Rectal smooth muscle tissue (tissue), 1 donor: ENCODE measurements at regions not wholly inside any gene's neighbourhood (a gene's known extent, or its start where the extent isn't known, plus 50 kb on each side); places are given as distances from the start of the nearest gene placed in this dataset.
"Not testable (repeated sequence)": the region's sequence is repeated elsewhere in the genome, so short reads cannot be mapped to it uniquely, and the experiment has no call there.

Source experiments
- H3K27ac ChIP-seq: one replicate; pipeline ENCODE4 v1.7.0; 2013; ENCODE audit warnings: low read depth, low read length, inconsistent platforms
- H3K27me3 ChIP-seq: one replicate; pipeline ENCODE4 v1.7.0; 2013; ENCODE audit warnings: low read length; ENCODE audit not compliant: control insufficient read depth, insufficient read depth
- H3K36me3 ChIP-seq: one replicate; pipeline ENCODE4 v1.7.0; 2013; ENCODE audit warnings: low read length; ENCODE audit not compliant: control insufficient read depth, insufficient read depth
- H3K4me1 ChIP-seq: one replicate; pipeline ENCODE4 v1.7.0; 2013; ENCODE audit warnings: low read length; ENCODE audit not compliant: control insufficient read depth, insufficient read depth
- H3K4me3 ChIP-seq: one replicate; pipeline ENCODE4 v1.7.0; 2013; ENCODE audit warnings: low read length
- H3K9ac ChIP-seq: one replicate; pipeline ENCODE4 v1.7.0; 2013; ENCODE audit warnings: low read length

DNA sequence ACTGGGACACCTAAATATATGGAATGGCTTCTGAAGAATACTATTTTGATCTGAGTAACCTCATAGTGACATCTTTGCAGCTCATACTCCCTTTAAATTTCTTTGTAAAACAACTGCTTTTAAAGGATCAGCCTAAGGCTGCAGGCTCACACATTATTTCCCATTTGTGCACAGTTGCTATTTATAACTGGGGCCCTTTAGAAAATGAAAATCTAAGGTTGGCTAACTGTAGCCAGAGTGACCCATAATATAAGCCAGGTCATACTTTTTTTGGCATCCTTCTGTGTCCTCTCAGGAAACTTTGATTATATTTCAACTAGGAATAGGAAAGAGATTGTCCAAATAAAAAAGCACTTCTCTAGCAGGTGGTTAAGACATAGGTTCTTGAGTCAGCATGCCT lies 123.6 kb upstream of the RASGEF1B start:
- H3K36me3 ChIP-seq = no peaks in the 10 kb centered on the region
- no peaks in the 10 kb centered on the region for H3K4me1 ChIP-seq
- H3K9ac ChIP-seq = no peak overlapping the region
- no peak overlapping the region for H3K27ac ChIP-seq
- H3K4me3 ChIP-seq = no peak overlapping the region
- H3K27me3 ChIP-seq = no peaks in the 10 kb centered on the region

DNA sequence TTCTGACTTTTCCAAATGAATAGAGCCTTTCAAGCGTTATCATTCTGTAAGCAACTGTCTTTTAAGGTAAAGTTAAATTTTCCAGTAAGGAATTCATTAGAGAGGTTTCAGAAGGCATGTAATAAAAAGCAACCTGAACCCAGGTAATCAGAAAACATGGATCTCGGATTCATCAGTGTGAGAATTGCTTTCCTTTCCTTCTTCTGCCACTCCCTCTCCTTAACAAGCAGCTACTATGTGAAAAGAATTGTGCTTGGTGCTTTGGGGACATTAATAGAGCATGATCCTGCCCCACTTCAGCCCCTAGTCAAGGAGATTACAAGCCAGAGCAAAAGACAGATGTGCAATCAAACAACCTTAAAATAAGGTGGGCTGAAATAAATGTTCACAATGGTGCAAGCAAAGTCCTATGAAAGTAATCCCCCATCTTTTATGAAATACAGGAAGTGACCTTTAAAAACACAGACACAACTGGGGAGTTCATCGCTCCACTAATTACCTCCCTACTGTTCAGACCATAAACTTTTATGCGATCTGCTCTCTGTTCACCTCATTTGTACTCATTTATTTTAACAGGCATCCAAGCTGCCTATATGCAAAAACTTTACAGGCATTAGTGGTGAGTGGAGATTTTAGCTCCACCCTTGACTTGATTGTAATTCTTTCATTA lies 122.9 kb upstream of the RASGEF1B start:
- Histone ChIP-seq H3K27me3 (no peaks in the 10 kb centered on the region), H3K4me3 (no peak overlapping the region), H3K4me1 (no peaks in the 10 kb centered on the region), H3K9ac (no peak overlapping the region), H3K27ac (no peak overlapping the region), H3K36me3 (no peaks in the 10 kb centered on the region)

DNA sequence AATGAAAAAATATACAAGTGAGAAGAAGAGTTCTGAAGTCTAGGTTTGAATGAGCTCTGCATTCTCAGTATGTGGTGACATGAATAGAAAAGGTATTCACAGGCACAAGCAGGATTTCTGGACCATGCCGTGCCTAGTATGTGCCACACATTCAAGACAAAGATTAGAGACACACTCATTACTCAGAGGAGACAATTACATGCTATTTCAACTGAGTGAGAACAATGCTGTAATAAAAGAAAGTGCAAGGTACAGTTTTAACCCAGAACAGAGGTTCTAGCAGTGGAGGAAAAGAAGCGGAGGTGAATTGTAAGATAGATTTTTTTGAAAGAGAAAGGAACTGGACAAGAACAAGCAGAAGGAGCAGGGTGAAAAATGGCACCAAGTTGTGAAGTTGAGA lies 121.0 kb upstream of the RASGEF1B start:
- Histone ChIP-seq H3K36me3 (no peaks in the 10 kb centered on the region), H3K27me3 (no peaks in the 10 kb centered on the region), H3K4me1 (no peaks in the 10 kb centered on the region), H3K4me3 (no peak overlapping the region), H3K9ac (no peak overlapping the region), H3K27ac (no peak overlapping the region)

DNA sequence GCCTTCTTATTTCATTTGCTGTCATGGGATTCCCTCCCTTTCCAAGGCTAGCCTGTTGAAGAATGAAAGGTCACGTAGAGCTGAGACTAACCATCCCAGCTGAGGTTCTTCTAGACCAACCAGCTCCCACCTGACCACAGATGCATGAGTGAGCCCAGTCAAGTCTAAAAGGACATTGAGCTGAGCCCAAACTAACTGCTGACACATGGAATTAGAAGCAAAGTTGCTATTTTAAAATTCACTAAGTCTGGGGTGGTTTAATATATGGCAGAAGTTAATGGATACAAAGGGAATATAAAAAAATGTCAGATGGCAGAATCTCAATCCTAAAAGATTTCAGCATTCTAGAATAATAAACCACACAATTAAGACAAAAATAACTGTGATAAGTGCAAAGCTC lies 118.9 kb upstream of the RASGEF1B start:
- H3K9ac ChIP-seq = no peak overlapping the region
- H3K27me3 ChIP-seq = no peaks in the 10 kb centered on the region
- no peaks in the 10 kb centered on the region for H3K36me3 ChIP-seq
- H3K27ac ChIP-seq = no peak overlapping the region
- no peak overlapping the region for H3K4me3 ChIP-seq
- no peaks in the 10 kb centered on the region for H3K4me1 ChIP-seq

DNA sequence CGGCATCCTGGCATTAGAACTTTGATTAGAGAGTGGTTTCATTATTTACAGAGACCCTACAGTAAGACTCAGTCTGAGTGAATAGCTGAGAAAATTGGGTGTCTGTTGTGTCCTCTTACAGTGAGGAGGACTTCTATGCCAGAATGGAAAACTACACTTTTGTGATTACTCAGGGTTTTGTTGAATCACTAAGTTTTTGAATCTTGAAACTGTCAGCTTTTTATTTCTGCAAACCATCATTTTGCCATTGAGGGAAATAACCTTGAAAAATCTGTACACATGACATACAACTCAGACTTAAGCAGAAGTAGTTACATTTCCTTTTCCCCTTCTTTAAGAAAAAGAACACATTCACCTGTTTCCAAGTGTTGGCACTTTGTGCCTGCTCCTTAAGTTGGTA lies 117.6 kb upstream of the RASGEF1B start:
- H3K4me1 ChIP-seq = no peaks in the 10 kb centered on the region
- no peak overlapping the region for H3K9ac ChIP-seq
- no peaks in the 10 kb centered on the region for H3K27me3 ChIP-seq
- no peak overlapping the region for H3K27ac ChIP-seq
- no peaks in the 10 kb centered on the region for H3K36me3 ChIP-seq
- H3K4me3 ChIP-seq = no peak overlapping the region

DNA sequence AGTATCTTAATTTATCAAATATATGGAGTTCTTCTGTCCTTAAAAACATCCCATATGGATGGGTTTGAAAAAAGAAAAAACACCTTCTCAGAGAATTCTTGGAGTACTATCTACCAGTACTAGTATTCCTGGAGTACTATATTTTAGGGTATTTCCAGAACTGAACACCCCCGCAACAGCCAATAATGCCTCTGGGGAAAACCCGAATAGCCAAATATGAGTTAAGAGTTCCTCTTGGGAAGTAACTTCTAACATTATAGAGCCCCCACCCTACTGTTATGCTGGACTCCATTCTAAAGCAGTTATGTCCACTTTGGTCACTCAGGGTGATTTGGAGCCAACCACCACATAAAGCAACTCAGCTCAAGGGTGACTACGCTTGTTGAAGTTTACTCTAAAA lies 115.0 kb upstream of the RASGEF1B start:
- H3K9ac ChIP-seq = no peak overlapping the region
- no peak overlapping the region for H3K4me3 ChIP-seq
- H3K27me3 ChIP-seq = no peaks in the 10 kb centered on the region
- H3K4me1 ChIP-seq = no peaks in the 10 kb centered on the region
- no peak overlapping the region for H3K27ac ChIP-seq
- no peaks in the 10 kb centered on the region for H3K36me3 ChIP-seq

DNA sequence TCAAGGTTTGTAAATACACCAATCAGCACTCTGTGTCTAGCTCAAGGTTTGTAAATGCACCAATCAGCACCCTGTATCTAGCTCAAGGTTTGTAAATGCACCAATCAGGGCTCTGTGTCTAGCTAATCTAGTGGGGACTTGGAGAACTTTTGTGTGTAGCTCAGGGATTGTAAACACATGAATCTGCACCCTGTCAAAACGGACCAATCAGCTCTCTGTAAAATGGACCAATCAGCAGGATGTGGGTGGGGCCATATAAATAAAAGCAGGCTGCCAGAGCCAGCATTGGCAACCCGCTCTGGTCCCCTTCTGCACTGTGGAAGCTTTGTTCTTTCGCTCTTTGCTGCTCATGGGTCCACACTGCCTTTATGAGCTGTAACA lies 109.3 kb upstream of the RASGEF1B start:
- H3K4me3 ChIP-seq, H3K27me3 ChIP-seq, H3K27ac ChIP-seq, H3K4me1 ChIP-seq, H3K36me3 ChIP-seq, H3K9ac ChIP-seq: not testable (repeated sequence)

DNA sequence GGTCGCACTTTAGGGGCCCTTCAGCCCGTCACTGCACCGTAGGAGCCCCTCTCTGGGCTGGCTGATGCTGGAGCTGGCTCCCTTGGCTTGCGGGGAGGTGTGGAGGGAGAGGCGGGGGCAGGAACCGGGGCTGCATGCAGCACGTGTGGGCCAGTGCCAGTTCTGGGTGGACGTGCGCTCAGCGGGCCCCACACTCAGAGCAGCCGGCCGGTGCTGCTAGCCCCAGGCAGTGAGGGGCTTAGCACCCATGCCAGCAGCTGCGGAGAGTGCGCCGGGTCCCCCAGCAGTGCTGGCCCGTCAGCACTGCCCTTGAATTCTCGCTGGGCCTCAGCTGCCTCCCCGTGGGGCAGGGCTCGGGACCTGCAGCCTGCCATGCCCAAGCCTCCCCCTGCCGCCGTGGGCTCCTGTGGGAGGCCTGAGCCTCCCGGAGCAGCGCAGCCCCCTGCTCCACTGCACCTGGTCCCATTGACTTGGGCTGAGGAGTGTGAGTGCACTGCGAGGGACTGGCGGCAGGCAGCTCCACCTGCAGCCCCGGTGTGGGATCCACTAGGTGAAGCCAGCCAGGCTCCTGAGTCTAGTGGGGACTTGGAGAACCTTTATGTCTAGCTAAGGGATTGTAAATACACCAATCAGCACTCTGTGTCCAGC lies 108.8 kb upstream of the RASGEF1B start:
- no peaks in the 10 kb centered on the region for H3K4me1 ChIP-seq
- H3K9ac ChIP-seq = no peak overlapping the region
- H3K27ac ChIP-seq = no peak overlapping the region
- H3K27me3 ChIP-seq = no peaks in the 10 kb centered on the region
- no peak overlapping the region for H3K4me3 ChIP-seq
- H3K36me3 ChIP-seq = no peaks in the 10 kb centered on the region

DNA sequence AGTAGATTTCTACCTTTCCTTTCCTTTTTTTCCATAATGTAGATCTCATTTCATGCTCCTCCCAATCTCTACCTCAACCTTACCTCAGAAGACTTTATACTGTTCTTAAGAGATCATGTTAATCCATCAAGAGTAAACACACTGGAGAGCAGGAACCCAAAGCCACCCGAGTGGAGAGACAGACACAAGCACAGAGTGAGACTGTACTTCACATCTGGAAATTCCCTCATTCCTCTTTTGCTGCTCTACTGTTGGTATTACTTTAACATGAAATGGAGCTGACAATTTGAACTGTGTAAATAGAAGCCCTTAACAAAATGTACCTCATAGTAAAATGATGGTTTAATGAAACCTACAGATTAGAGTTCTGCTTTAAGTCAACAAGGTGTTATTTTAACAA lies 105.7 kb upstream of the RASGEF1B start:
- Histone ChIP-seq H3K4me1 (no peaks in the 10 kb centered on the region), H3K36me3 (no peaks in the 10 kb centered on the region), H3K4me3 (no peak overlapping the region), H3K27ac (no peak overlapping the region), H3K27me3 (no peaks in the 10 kb centered on the region), H3K9ac (no peak overlapping the region)

DNA sequence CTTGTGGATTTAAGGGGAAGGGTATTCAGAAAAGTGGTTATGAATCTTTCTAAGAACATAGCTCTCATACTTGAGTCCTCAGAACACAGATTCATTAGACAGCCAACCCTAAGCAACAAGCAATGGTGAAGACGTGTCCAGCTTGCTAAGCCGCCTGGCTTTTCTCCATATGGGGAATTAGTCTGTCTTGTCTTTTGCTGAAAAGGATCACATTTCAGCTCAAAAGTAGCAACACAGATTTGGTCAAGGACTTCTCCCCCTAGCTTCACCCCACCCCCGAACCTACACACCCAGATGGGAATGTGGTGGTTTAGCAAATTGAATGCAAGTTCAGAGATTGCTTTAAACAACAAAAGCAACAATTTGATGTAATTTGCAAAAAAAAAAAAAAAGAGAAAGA lies 103.3 kb upstream of the RASGEF1B start:
- H3K9ac ChIP-seq = no peak overlapping the region
- no peak overlapping the region for H3K4me3 ChIP-seq
- no peaks in the 10 kb centered on the region for H3K36me3 ChIP-seq
- H3K27ac ChIP-seq = no peak overlapping the region
- no peaks in the 10 kb centered on the region for H3K4me1 ChIP-seq
- H3K27me3 ChIP-seq = no peaks in the 10 kb centered on the region

DNA sequence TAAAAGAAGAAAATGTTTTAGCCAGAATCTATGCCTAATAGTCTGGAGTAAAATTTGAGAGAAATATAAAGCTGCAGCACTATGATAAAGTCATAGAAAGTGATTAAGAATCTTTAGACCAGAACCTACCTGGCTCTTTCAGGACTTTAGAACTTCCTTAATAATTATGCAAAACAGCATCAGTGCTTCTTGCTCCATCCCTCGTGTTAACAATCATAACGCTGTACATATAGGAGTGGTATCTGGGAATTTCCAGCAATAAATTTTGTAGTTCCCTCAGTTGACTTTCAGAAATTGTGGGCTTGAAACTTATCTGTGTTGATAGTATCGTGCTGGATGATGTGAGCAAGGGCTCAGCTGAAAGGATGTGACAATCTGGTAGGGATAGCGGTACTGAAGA lies 102.1 kb upstream of the RASGEF1B start:
- Histone ChIP-seq H3K4me1 (no peaks in the 10 kb centered on the region), H3K27me3 (no peaks in the 10 kb centered on the region), H3K9ac (no peak overlapping the region), H3K36me3 (no peaks in the 10 kb centered on the region), H3K4me3 (no peak overlapping the region), H3K27ac (no peak overlapping the region)

DNA sequence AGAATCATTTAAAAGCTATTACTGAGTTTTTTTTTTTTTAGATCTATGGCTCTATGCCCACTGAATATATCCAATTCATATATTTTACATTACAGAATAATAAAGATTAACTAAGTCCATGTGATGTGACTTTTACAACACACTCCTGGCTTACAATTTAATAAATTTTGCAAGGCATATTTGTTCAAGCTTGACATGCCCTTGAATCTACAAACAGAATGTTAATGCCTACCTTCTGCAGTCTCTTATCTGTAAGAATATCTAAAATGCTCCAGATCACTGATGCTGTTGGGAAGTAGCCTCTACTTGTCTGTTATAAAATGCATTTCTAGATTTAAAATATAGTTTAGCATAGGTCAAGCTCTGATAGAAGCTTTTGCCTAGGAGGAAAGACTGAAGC lies 100.7 kb upstream of the RASGEF1B start:
- Histone ChIP-seq H3K9ac (no peak overlapping the region), H3K4me3 (no peak overlapping the region), H3K27ac (no peak overlapping the region), H3K27me3 (no peaks in the 10 kb centered on the region), H3K4me1 (no peaks in the 10 kb centered on the region), H3K36me3 (no peaks in the 10 kb centered on the region)

DNA sequence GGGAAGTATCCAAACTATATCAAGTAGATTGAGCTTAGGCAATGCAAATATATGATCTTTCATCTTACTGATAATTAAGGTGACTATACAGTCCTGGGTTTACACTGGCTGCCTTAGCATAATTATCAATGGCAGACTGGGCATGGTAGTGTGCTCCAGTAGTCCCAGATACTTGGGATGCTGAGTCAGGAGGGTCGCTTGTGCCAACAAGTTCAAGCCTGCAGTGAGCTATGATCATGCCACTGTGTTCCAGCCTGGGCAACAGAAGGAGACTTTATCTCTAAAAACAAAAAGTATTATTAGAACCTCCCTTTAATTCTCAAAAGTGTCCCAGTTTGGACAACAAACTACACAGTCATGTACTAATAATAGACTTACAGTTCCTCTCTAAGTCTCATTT lies 99.4 kb upstream of the RASGEF1B start:
- Histone ChIP-seq H3K36me3 (no peaks in the 10 kb centered on the region), H3K4me1 (no peaks in the 10 kb centered on the region), H3K4me3 (no peak overlapping the region), H3K27me3 (no peaks in the 10 kb centered on the region), H3K27ac (no peak overlapping the region), H3K9ac (no peak overlapping the region)
